Nephron progenitor cell (in vitro differentiated cells): ENCODE measurements at regions not wholly inside any gene's neighbourhood (a gene's known extent, or its start where the extent isn't known, plus 50 kb on each side); places are given as distances from the start of the nearest gene placed in this dataset.

Source experiments
- DNase-seq: peaks from one replicate; pipeline ENCODE4 v3.0.0; 2021
- H3K27ac Mint-ChIP-seq: 2 replicates; pipeline ENCODE4 v1.8.0; 2021; ENCODE audit warnings: mild to moderate bottlenecking, moderate library complexity, mixed read lengths
- H3K27me3 Mint-ChIP-seq: 2 replicates; pipeline ENCODE4 v1.8.0; 2021; ENCODE audit warnings: mild to moderate bottlenecking, low read depth, mixed read lengths; ENCODE audit not compliant: poor library complexity
- H3K36me3 Mint-ChIP-seq: 2 replicates; pipeline ENCODE4 v1.8.0; 2021; ENCODE audit warnings: low read depth, mixed read lengths
- H3K4me1 Mint-ChIP-seq: 2 replicates; pipeline ENCODE4 v1.8.0; 2021; ENCODE audit warnings: mixed read lengths
- H3K4me3 Mint-ChIP-seq: 2 replicates; pipeline ENCODE4 v1.8.0; 2021; ENCODE audit warnings: mild to moderate bottlenecking, moderate library complexity, mixed read lengths
- H3K9me3 Mint-ChIP-seq: 2 replicates; pipeline ENCODE4 v1.8.0; 2021; ENCODE audit warnings: mild to moderate bottlenecking, moderate library complexity, mixed read lengths
- TF ChIP-seq, protein P1 (sequence below): fragments of 200-600 bp; sonication (generic); IDR thresholded peaks from 2 replicates; pipeline ENCODE4 v1.5.0; 2021; ENCODE audit warnings: antibody characterized with exemption

DNA sequence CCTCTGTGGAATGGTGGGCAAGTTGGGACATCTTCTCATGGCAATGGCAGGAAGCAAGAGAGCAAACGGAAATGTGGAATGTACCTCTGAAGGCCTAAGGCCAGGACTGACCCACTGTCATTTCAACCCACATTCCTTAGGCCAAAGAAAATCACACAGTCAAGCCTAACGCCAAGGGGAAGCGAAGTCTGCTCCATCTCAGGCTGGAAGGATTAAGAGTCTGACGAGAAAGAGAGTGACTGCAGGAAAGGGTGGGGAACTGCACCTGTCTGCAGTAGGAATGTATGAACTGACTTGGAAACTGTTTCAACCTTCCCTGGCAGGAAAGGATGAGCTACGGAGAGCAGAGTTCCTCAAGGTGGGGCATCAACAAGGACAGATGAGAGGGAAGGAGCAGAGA lies 90.2 kb upstream of the TAS2R1 start:
- H3K4me1 Mint-ChIP-seq, result peaks cover 19% of the 10 kb centered on the region
- peaks cover 23% of the 10 kb centered on the region for H3K9me3 Mint-ChIP-seq
- no peak for DNase-seq
- no peak overlapping the region for H3K27ac Mint-ChIP-seq
- H3K36me3 Mint-ChIP-seq, result peaks cover 7% of the 10 kb centered on the region
- peaks cover 5% of the 10 kb centered on the region for H3K27me3 Mint-ChIP-seq
- TF ChIP-seq, protein P1, sequence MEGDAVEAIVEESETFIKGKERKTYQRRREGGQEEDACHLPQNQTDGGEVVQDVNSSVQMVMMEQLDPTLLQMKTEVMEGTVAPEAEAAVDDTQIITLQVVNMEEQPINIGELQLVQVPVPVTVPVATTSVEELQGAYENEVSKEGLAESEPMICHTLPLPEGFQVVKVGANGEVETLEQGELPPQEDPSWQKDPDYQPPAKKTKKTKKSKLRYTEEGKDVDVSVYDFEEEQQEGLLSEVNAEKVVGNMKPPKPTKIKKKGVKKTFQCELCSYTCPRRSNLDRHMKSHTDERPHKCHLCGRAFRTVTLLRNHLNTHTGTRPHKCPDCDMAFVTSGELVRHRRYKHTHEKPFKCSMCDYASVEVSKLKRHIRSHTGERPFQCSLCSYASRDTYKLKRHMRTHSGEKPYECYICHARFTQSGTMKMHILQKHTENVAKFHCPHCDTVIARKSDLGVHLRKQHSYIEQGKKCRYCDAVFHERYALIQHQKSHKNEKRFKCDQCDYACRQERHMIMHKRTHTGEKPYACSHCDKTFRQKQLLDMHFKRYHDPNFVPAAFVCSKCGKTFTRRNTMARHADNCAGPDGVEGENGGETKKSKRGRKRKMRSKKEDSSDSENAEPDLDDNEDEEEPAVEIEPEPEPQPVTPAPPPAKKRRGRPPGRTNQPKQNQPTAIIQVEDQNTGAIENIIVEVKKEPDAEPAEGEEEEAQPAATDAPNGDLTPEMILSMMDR, result no peak
- H3K4me3 Mint-ChIP-seq, result no peak overlapping the region

DNA sequence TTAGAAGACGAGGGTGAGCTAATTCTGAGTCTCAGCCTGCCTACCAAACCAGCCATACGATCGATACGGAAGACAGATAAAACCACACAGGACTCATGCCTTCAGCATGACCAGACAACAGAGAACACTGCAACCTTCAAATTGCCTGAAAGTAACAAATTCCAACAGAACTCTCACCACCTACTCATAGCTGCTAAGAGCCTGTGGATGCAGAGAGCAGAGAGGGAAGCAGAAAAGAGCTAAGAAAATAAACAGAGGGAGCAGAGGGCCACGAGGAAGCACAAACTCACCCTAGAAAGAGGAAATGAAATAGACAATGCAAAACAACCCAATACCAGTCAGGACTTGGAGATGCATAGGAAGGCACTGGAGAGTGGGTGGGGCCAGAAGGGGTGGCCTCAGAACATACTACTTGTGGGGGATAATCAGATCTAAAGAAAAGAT lies 86.7 kb upstream of the TAS2R1 start:
- Mint-ChIP-seq H3K4me3 (no peak overlapping the region), H3K27ac (peak overlapping the region; percentile 15)
- no peak for DNase-seq

DNA sequence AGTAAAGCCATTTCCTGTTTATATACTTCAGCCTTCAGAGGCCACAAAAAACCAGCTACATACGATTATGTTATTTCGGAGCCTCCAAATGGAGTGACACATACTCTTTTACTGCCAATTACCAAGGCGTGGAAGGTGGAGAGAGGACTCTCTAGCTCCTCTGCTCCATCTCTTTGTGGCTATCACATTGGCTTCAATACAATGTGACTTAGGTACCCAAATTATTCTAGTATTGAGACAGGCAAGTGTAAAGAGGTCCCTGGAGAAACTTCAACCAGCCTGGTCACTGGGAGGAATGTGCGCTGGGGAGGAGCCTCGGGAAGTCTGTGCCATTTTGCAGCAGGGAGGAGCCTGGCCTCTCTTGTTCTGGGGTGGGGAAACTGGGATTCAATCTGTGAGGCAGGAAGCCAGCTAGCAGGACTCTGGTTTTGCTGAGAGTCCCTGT lies 85.8 kb upstream of the TAS2R1 start:
- Mint-ChIP-seq H3K9me3 (peaks cover 18% of the 10 kb centered on the region), H3K4me3 (no peak overlapping the region), H3K27me3 (peaks cover 8% of the 10 kb centered on the region), H3K27ac (peak overlapping the region; percentile 39), H3K36me3 (peaks cover 7% of the 10 kb centered on the region), H3K4me1 (peaks cover 37% of the 10 kb centered on the region)
- DNase-seq, result no peak
- TF ChIP-seq, protein P1, result no peak

More for the DNA sequence above, 86.7 kb upstream of the TAS2R1 start:
- H3K27me3 Mint-ChIP-seq, result peaks cover 8% of the 10 kb centered on the region
- peaks cover 18% of the 10 kb centered on the region for H3K9me3 Mint-ChIP-seq
- H3K36me3 Mint-ChIP-seq, result peaks cover 7% of the 10 kb centered on the region
- H3K4me1 Mint-ChIP-seq, result peaks cover 37% of the 10 kb centered on the region
- TF ChIP-seq, protein P1, result no peak

GRCh38 chr5:9713959-9714586 lies 83.9 kb upstream of the TAS2R1 start:
- H3K4me1 Mint-ChIP-seq, result peaks cover 37% of the 10 kb centered on the region
- no peak for DNase-seq
- TF ChIP-seq, protein P1, result no peak
- peaks cover 3% of the 10 kb centered on the region for H3K27me3 Mint-ChIP-seq
- H3K36me3 Mint-ChIP-seq, result peaks cover 7% of the 10 kb centered on the region
- no peak overlapping the region for H3K4me3 Mint-ChIP-seq
- no peak overlapping the region for H3K27ac Mint-ChIP-seq
- H3K9me3 Mint-ChIP-seq, result peaks cover 16% of the 10 kb centered on the region

- peaks cover 37% of the 10 kb centered on the region for H3K4me1 Mint-ChIP-seq
These were observed 83.2 kb upstream of the TAS2R1 start for GRCh38 chr5:9713356-9713755.

More at GRCh38 chr5:9713356-9713755, 83.2 kb upstream of the TAS2R1 start:
- TF ChIP-seq, protein P1, result no peak
- no peak for DNase-seq
- H3K27ac Mint-ChIP-seq, result peak overlapping the region; percentile 28
- H3K36me3 Mint-ChIP-seq, result peaks cover 7% of the 10 kb centered on the region
- H3K27me3 Mint-ChIP-seq, result peaks cover 6% of the 10 kb centered on the region
- peaks cover 16% of the 10 kb centered on the region for H3K9me3 Mint-ChIP-seq
- no peak overlapping the region for H3K4me3 Mint-ChIP-seq
